ENCODE measurements at regions not wholly inside any gene's neighbourhood (a gene's known extent, or its start where the extent isn't known, plus 50 kb on each side); places are given as distances from the start of the nearest gene placed in this dataset.

- Histone ChIP-seq H3K4me1 (ENCODE audit: control insufficient read depth, insufficient read depth, low read length, poor library complexity, severe bottlenecking) (no peaks in the 10 kb centered on the region), H3K4me3 (ENCODE audit: insufficient read depth, low read depth, low read length, poor library complexity, severe bottlenecking) (no peak overlapping the region), H3K36me3 (ENCODE audit: control insufficient read depth, insufficient read depth, low read length) (no peaks in the 10 kb centered on the region), H3K27ac (ENCODE audit: insufficient read depth, low read length, poor library complexity, severe bottlenecking) (no peak overlapping the region), H3K9me3 (ENCODE audit: control insufficient read depth, low read length) (no peaks in the 10 kb centered on the region), H3K27me3 (replicated peaks; ENCODE audit: control insufficient read depth, insufficient read depth, low read length, poor library complexity, severe bottlenecking) (no peaks in the 10 kb centered on the region)
- no peak for DNase-seq
Observed at GRCh38 chr6:154561750-154562149, 51.3 kb upstream of the CNKSR3 start.

GRCh38 chr6:154565331-154565730 is 54.8 kb upstream of the CNKSR3 start:
- no peak for DNase-seq
- no peaks in the 10 kb centered on the region for H3K4me1 ChIP-seq (ENCODE audit: control insufficient read depth, insufficient read depth, low read length, poor library complexity, severe bottlenecking)
- no peaks in the 10 kb centered on the region for H3K27me3 ChIP-seq (replicated peaks; ENCODE audit: control insufficient read depth, insufficient read depth, low read length, poor library complexity, severe bottlenecking)
- H3K36me3 ChIP-seq (ENCODE audit: control insufficient read depth, insufficient read depth, low read length): no peaks in the 10 kb centered on the region
- H3K27ac ChIP-seq (ENCODE audit: insufficient read depth, low read length, poor library complexity, severe bottlenecking): no peak overlapping the region
- H3K9me3 ChIP-seq (ENCODE audit: control insufficient read depth, low read length): no peaks in the 10 kb centered on the region
- no peak overlapping the region for H3K4me3 ChIP-seq (ENCODE audit: insufficient read depth, low read depth, low read length, poor library complexity, severe bottlenecking)

GRCh38 chr6:154566866-154567265 is 56.4 kb upstream of the CNKSR3 start:
- Histone ChIP-seq H3K4me3 (ENCODE audit: insufficient read depth, low read depth, low read length, poor library complexity, severe bottlenecking) (no peak overlapping the region), H3K4me1 (ENCODE audit: control insufficient read depth, insufficient read depth, low read length, poor library complexity, severe bottlenecking) (no peaks in the 10 kb centered on the region), H3K27ac (ENCODE audit: insufficient read depth, low read length, poor library complexity, severe bottlenecking) (no peak overlapping the region), H3K36me3 (ENCODE audit: control insufficient read depth, insufficient read depth, low read length) (no peaks in the 10 kb centered on the region), H3K27me3 (replicated peaks; ENCODE audit: control insufficient read depth, insufficient read depth, low read length, poor library complexity, severe bottlenecking) (no peaks in the 10 kb centered on the region), H3K9me3 (ENCODE audit: control insufficient read depth, low read length) (no peaks in the 10 kb centered on the region)
- no peak for DNase-seq

GRCh38 chr6:154567695-154568220 is 57.3 kb upstream of the CNKSR3 start:
- no peaks in the 10 kb centered on the region for H3K9me3 ChIP-seq (ENCODE audit: control insufficient read depth, low read length)
- no peaks in the 10 kb centered on the region for H3K4me1 ChIP-seq (ENCODE audit: control insufficient read depth, insufficient read depth, low read length, poor library complexity, severe bottlenecking)
- H3K27ac ChIP-seq (ENCODE audit: insufficient read depth, low read length, poor library complexity, severe bottlenecking): no peak overlapping the region
- no peak overlapping the region for H3K4me3 ChIP-seq (ENCODE audit: insufficient read depth, low read depth, low read length, poor library complexity, severe bottlenecking)
- no peak for DNase-seq
- no peaks in the 10 kb centered on the region for H3K27me3 ChIP-seq (replicated peaks; ENCODE audit: control insufficient read depth, insufficient read depth, low read length, poor library complexity, severe bottlenecking)
- no peaks in the 10 kb centered on the region for H3K36me3 ChIP-seq (ENCODE audit: control insufficient read depth, insufficient read depth, low read length)

- Histone ChIP-seq H3K4me3 (ENCODE audit: insufficient read depth, low read depth, low read length, poor library complexity, severe bottlenecking) (no peak overlapping the region), H3K36me3 (ENCODE audit: control insufficient read depth, insufficient read depth, low read length) (no peaks in the 10 kb centered on the region), H3K27ac (ENCODE audit: insufficient read depth, low read length, poor library complexity, severe bottlenecking) (no peak overlapping the region), H3K27me3 (replicated peaks; ENCODE audit: control insufficient read depth, insufficient read depth, low read length, poor library complexity, severe bottlenecking) (no peaks in the 10 kb centered on the region), H3K9me3 (ENCODE audit: control insufficient read depth, low read length) (no peaks in the 10 kb centered on the region), H3K4me1 (ENCODE audit: control insufficient read depth, insufficient read depth, low read length, poor library complexity, severe bottlenecking) (no peaks in the 10 kb centered on the region)
- DNase-seq: no peak
Observed at GRCh38 chr6:154569156-154569862, 58.8 kb upstream of the CNKSR3 start.

GRCh38 chr6:154570505-154570904 is 60.0 kb upstream of the CNKSR3 start:
- Histone ChIP-seq H3K36me3 (ENCODE audit: control insufficient read depth, insufficient read depth, low read length) (no peaks in the 10 kb centered on the region), H3K4me3 (ENCODE audit: insufficient read depth, low read depth, low read length, poor library complexity, severe bottlenecking) (no peak overlapping the region), H3K4me1 (ENCODE audit: control insufficient read depth, insufficient read depth, low read length, poor library complexity, severe bottlenecking) (no peaks in the 10 kb centered on the region), H3K27ac (ENCODE audit: insufficient read depth, low read length, poor library complexity, severe bottlenecking) (no peak overlapping the region), H3K27me3 (replicated peaks; ENCODE audit: control insufficient read depth, insufficient read depth, low read length, poor library complexity, severe bottlenecking) (no peaks in the 10 kb centered on the region), H3K9me3 (ENCODE audit: control insufficient read depth, low read length) (no peaks in the 10 kb centered on the region)
- no peak for DNase-seq

- no peaks in the 10 kb centered on the region for H3K4me1 ChIP-seq (ENCODE audit: control insufficient read depth, insufficient read depth, low read length, poor library complexity, severe bottlenecking)
- H3K4me3 ChIP-seq (ENCODE audit: insufficient read depth, low read depth, low read length, poor library complexity, severe bottlenecking): no peak overlapping the region
- H3K9me3 ChIP-seq (ENCODE audit: control insufficient read depth, low read length): no peaks in the 10 kb centered on the region
- H3K27me3 ChIP-seq (replicated peaks; ENCODE audit: control insufficient read depth, insufficient read depth, low read length, poor library complexity, severe bottlenecking): no peaks in the 10 kb centered on the region
- no peak overlapping the region for H3K27ac ChIP-seq (ENCODE audit: insufficient read depth, low read length, poor library complexity, severe bottlenecking)
- DNase-seq: no peak
- H3K36me3 ChIP-seq (ENCODE audit: control insufficient read depth, insufficient read depth, low read length): no peaks in the 10 kb centered on the region
Observed at GRCh38 chr6:154572556-154572955, 62.1 kb upstream of the CNKSR3 start.

GRCh38 chr6:154578004-154578559 is 67.6 kb upstream of the CNKSR3 start:
- H3K27me3 ChIP-seq (replicated peaks; ENCODE audit: control insufficient read depth, insufficient read depth, low read length, poor library complexity, severe bottlenecking): no peaks in the 10 kb centered on the region
- no peak overlapping the region for H3K4me3 ChIP-seq (ENCODE audit: insufficient read depth, low read depth, low read length, poor library complexity, severe bottlenecking)
- H3K36me3 ChIP-seq (ENCODE audit: control insufficient read depth, insufficient read depth, low read length): no peaks in the 10 kb centered on the region
- no peak overlapping the region for H3K27ac ChIP-seq (ENCODE audit: insufficient read depth, low read length, poor library complexity, severe bottlenecking)
- H3K4me1 ChIP-seq (ENCODE audit: control insufficient read depth, insufficient read depth, low read length, poor library complexity, severe bottlenecking): no peaks in the 10 kb centered on the region
- H3K9me3 ChIP-seq (ENCODE audit: control insufficient read depth, low read length): no peaks in the 10 kb centered on the region
- DNase-seq: no peak

GRCh38 chr6:154579046-154579445 is 68.6 kb upstream of the CNKSR3 start:
- Histone ChIP-seq H3K27me3 (replicated peaks; ENCODE audit: control insufficient read depth, insufficient read depth, low read length, poor library complexity, severe bottlenecking) (no peaks in the 10 kb centered on the region), H3K36me3 (ENCODE audit: control insufficient read depth, insufficient read depth, low read length) (no peaks in the 10 kb centered on the region), H3K27ac (ENCODE audit: insufficient read depth, low read length, poor library complexity, severe bottlenecking) (no peak overlapping the region), H3K9me3 (ENCODE audit: control insufficient read depth, low read length) (no peaks in the 10 kb centered on the region), H3K4me1 (ENCODE audit: control insufficient read depth, insufficient read depth, low read length, poor library complexity, severe bottlenecking) (no peaks in the 10 kb centered on the region), H3K4me3 (ENCODE audit: insufficient read depth, low read depth, low read length, poor library complexity, severe bottlenecking) (no peak overlapping the region)
- no peak for DNase-seq

GRCh38 chr6:154579485-154579884 is 69.0 kb upstream of the CNKSR3 start:
- Histone ChIP-seq H3K4me1 (ENCODE audit: control insufficient read depth, insufficient read depth, low read length, poor library complexity, severe bottlenecking) (no peaks in the 10 kb centered on the region), H3K27ac (ENCODE audit: insufficient read depth, low read length, poor library complexity, severe bottlenecking) (no peak overlapping the region), H3K27me3 (replicated peaks; ENCODE audit: control insufficient read depth, insufficient read depth, low read length, poor library complexity, severe bottlenecking) (no peaks in the 10 kb centered on the region), H3K9me3 (ENCODE audit: control insufficient read depth, low read length) (no peaks in the 10 kb centered on the region), H3K36me3 (ENCODE audit: control insufficient read depth, insufficient read depth, low read length) (no peaks in the 10 kb centered on the region), H3K4me3 (ENCODE audit: insufficient read depth, low read depth, low read length, poor library complexity, severe bottlenecking) (no peak overlapping the region)
- no peak for DNase-seq

Data from effector memory CD4-positive, alpha-beta T cell (primary cell).